Sigmoid colon (tissue), 4 donors: ENCODE measurements at regions not wholly inside any gene's neighbourhood (a gene's known extent, or its start where the extent isn't known, plus 50 kb on each side); places are given as distances from the start of the nearest gene placed in this dataset.

Experiments used
- EP300 ChIP-seq, 4 donors: sonication (generic); formaldehyde crosslinking; IDR thresholded peaks; one replicate each; pipeline ENCODE4 v1.6.1; 2017; ENCODE audit warnings: antibody characterized with exemption in 4 of 4
- POLR2A ChIP-seq, 2 donors: fragments of 450-650 bp; IDR thresholded peaks; one replicate each; pipeline ENCODE4 v1.6.1; 2016; ENCODE audit warnings: antibody characterized with exemption in 2 of 2, mild to moderate bottlenecking in 2 of 2, moderate library complexity in 2 of 2
- POLR2AphosphoS5 ChIP-seq, 4 donors: sonication (generic); formaldehyde crosslinking; IDR thresholded peaks; one replicate each; pipeline ENCODE4 v1.6.1; 2017; ENCODE audit warnings: antibody characterized with exemption in 4 of 4
- TF ChIP-seq, protein P1 (sequence below), 4 experiments: fragments of 450-650 bp in 3 of 4; fragments of 200-600 bp in 1 of 4; IDR thresholded peaks; one replicate each; pipeline ENCODE4 v1.5.1; 2016 to 2019; ENCODE audit warnings: antibody characterized with exemption in 4 of 4, mild to moderate bottlenecking in 3 of 4, moderate library complexity in 2 of 4

DNA sequence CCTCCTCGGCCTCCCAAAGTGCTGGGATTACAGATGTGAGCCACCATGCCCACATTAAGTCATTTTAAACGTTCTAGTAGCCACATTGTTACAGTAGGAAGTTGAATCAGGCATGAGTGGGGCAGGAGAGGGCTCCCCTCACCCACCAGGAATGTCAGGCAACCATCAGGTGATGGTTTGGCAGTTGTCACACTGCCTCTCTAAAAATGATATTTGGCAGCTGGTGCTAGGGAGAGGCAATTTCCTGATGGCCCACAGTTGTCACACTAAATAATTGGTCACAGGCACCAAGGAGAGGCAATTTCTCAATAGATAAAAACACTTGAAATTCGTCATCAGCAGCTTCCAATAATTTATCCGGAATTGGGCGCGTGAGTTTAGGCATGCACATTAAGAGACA, 79.2 kb upstream of the ABHD2 start:
- TF ChIP-seq POLR2A (IDR thresholded peaks at IDR 0.05) (no peak), POLR2AphosphoS5 (IDR thresholded peaks at IDR 0.05) (no peak), EP300 (IDR thresholded peaks at IDR 0.05) (no peak)
- TF ChIP-seq, protein P1, sequence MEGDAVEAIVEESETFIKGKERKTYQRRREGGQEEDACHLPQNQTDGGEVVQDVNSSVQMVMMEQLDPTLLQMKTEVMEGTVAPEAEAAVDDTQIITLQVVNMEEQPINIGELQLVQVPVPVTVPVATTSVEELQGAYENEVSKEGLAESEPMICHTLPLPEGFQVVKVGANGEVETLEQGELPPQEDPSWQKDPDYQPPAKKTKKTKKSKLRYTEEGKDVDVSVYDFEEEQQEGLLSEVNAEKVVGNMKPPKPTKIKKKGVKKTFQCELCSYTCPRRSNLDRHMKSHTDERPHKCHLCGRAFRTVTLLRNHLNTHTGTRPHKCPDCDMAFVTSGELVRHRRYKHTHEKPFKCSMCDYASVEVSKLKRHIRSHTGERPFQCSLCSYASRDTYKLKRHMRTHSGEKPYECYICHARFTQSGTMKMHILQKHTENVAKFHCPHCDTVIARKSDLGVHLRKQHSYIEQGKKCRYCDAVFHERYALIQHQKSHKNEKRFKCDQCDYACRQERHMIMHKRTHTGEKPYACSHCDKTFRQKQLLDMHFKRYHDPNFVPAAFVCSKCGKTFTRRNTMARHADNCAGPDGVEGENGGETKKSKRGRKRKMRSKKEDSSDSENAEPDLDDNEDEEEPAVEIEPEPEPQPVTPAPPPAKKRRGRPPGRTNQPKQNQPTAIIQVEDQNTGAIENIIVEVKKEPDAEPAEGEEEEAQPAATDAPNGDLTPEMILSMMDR (IDR thresholded peaks at IDR 0.05), result no peak
